SK-N-SH treated with all-trans-retinoic acid at 6 μM for 48 hours (cell line): ENCODE measurements at regions not wholly inside any gene's neighbourhood (a gene's known extent, or its start where the extent isn't known, plus 50 kb on each side); places are given as distances from the start of the nearest gene placed in this dataset.

Experiments
- ATAC-seq: fragments of 200-7000 bp; cut with Tn5 transposase; 3 replicates; pipeline ENCODE4 v1.9.1; 2020; ENCODE audit warnings: mild to moderate bottlenecking, moderate library complexity
- ARNTL ChIP-seq: fragments of 450-650 bp; formaldehyde crosslinking; IDR thresholded peaks from 2 replicates; pipeline ENCODE4 v1.5.0; 2020; ENCODE audit warnings: low read depth, mild to moderate bottlenecking, moderate library complexity, borderline replicate concordance
- BACH2 ChIP-seq: fragments of 250-450 bp; sonication (Bioruptor Pico); IDR thresholded peaks from 2 replicates; pipeline ENCODE4 v1.9.0; 2021; ENCODE audit warnings: mild to moderate bottlenecking, borderline replicate concordance
- CREB5 ChIP-seq: fragments of 250-450 bp; sonication (Bioruptor Pico); IDR thresholded peaks from 2 replicates; pipeline ENCODE4 v1.5.1; 2020; ENCODE audit warnings: low read depth, mild to moderate bottlenecking, moderate library complexity
- CSDC2 ChIP-seq: fragments of 250-450 bp; sonication (Bioruptor Pico); IDR thresholded peaks from 2 replicates; pipeline ENCODE4 v1.5.0; 2020; ENCODE audit warnings: mild to moderate bottlenecking, moderate library complexity
- CSRNP3 ChIP-seq: fragments of 250-450 bp; sonication (Bioruptor Pico); IDR thresholded peaks from 2 replicates; pipeline ENCODE4 v1.5.1; 2021; ENCODE audit warnings: mild to moderate bottlenecking, moderate library complexity
- ESRRG ChIP-seq: fragments of 250-450 bp; sonication (Bioruptor Pico); IDR thresholded peaks from 2 replicates; pipeline ENCODE4 v1.6.1; 2021; ENCODE audit warnings: mild to moderate bottlenecking
- GLIS3 ChIP-seq: fragments of 250-450 bp; sonication (Bioruptor Pico); IDR thresholded peaks from 2 replicates; pipeline ENCODE4 v1.5.0; 2020; ENCODE audit warnings: mild to moderate bottlenecking, moderate library complexity
- ISL1 ChIP-seq: fragments of 250-450 bp; sonication (Bioruptor Pico); IDR thresholded peaks from 2 replicates; pipeline ENCODE4 v2.1.2; 2022; ENCODE audit warnings: mild to moderate bottlenecking, moderate library complexity
- OSR1 ChIP-seq: fragments of 250-450 bp; sonication (Bioruptor Pico); IDR thresholded peaks from 2 replicates; pipeline ENCODE4 v1.8.0; 2022; ENCODE audit warnings: moderate library complexity, mild to moderate bottlenecking, inconsistent platforms
- PPARA ChIP-seq: fragments of 250-450 bp; sonication (Bioruptor Pico); IDR thresholded peaks from 2 replicates; pipeline ENCODE4 v1.5.0; 2020; ENCODE audit warnings: mild to moderate bottlenecking, borderline replicate concordance
- RARB ChIP-seq: fragments of 250-450 bp; sonication (Bioruptor Pico); IDR thresholded peaks from 2 replicates; pipeline ENCODE4 v1.8.0; 2021; ENCODE audit warnings: mild to moderate bottlenecking, moderate library complexity
- SNAI2 ChIP-seq: fragments of 250-450 bp; sonication (Bioruptor Pico); IDR thresholded peaks from 2 replicates; pipeline ENCODE4 v1.5.0; 2020; ENCODE audit warnings: mild to moderate bottlenecking, moderate library complexity
- TCF4 ChIP-seq: fragments of 250-450 bp; sonication (Bioruptor Pico); IDR thresholded peaks from 2 replicates; pipeline ENCODE4 v1.8.0; 2021; ENCODE audit warnings: mild to moderate bottlenecking, moderate library complexity, borderline replicate concordance
- TOX ChIP-seq: fragments of 250-450 bp; sonication (Bioruptor Pico); IDR thresholded peaks from 2 replicates; pipeline ENCODE4 v1.8.0; 2021; ENCODE audit warnings: mild to moderate bottlenecking, moderate library complexity, borderline replicate concordance
- TSHZ2 ChIP-seq: fragments of 250-450 bp; sonication (Bioruptor Pico); IDR thresholded peaks from 2 replicates; pipeline ENCODE4 v1.5.0; 2020; ENCODE audit warnings: mild to moderate bottlenecking, moderate library complexity
- ZC3H10 ChIP-seq: fragments of 250-450 bp; sonication (Bioruptor Pico); IDR thresholded peaks from 2 replicates; pipeline ENCODE4 v1.5.1; 2021; ENCODE audit warnings: mild to moderate bottlenecking, moderate library complexity
- ZFP3 ChIP-seq: fragments of 250-450 bp; sonication (Bioruptor Pico); IDR thresholded peaks from 2 replicates; pipeline ENCODE4 v1.5.0; 2020; ENCODE audit warnings: mild to moderate bottlenecking, moderate library complexity
- ZFP30 ChIP-seq: fragments of 450-650 bp; formaldehyde crosslinking; IDR thresholded peaks from 2 replicates; pipeline ENCODE4 v1.5.0; 2022; ENCODE audit warnings: mild to moderate bottlenecking, moderate library complexity
- ZNF565 ChIP-seq: fragments of 450-650 bp; formaldehyde crosslinking; conservative IDR thresholded peaks from 2 replicates; pipeline ENCODE4 v1.5.0; 2020; ENCODE audit warnings: low read depth, mild to moderate bottlenecking, moderate library complexity
- ZNF70 ChIP-seq: fragments of 450-650 bp; formaldehyde crosslinking; IDR thresholded peaks from 2 replicates; pipeline ENCODE4 v1.5.0; 2020; ENCODE audit warnings: mild to moderate bottlenecking, moderate library complexity
- ZNF8 ChIP-seq: fragments of 450-650 bp; formaldehyde crosslinking; IDR thresholded peaks from 2 replicates; pipeline ENCODE4 v1.5.0; 2020; ENCODE audit warnings: mild to moderate bottlenecking, moderate library complexity
- TF ChIP-seq, protein P1 (sequence below): fragments of 250-450 bp; sonication (Bioruptor Pico); IDR thresholded peaks from 2 replicates; pipeline ENCODE4 v1.8.0; 2021; ENCODE audit warnings: low read depth, mild to moderate bottlenecking, moderate library complexity, borderline replicate concordance
- TF ChIP-seq, protein P2 (sequence below): fragments of 250-450 bp; sonication (Bioruptor Pico); IDR thresholded peaks from 2 replicates; pipeline ENCODE4 v1.8.0; 2020; ENCODE audit warnings: mild to moderate bottlenecking, moderate library complexity, borderline replicate concordance

- TF ChIP-seq ZFP3 (CRISPR knock-in tag) (no peak), ZC3H10 (CRISPR knock-in tag) (no peak), ZNF565 (CRISPR knock-in tag) (no peak), PPARA (CRISPR knock-in tag) (no peak), CSRNP3 (CRISPR knock-in tag) (no peak), RARB (no peak), CREB5 (CRISPR knock-in tag) (no peak), ZNF70 (CRISPR knock-in tag) (no peak), OSR1 (no peak), CSDC2 (no peak), ISL1 (CRISPR knock-in tag) (no peak), GLIS3 (no peak), ZNF8 (CRISPR knock-in tag) (no peak), ESRRG (CRISPR knock-in tag) (no peak)
- TF ChIP-seq, protein P1, sequence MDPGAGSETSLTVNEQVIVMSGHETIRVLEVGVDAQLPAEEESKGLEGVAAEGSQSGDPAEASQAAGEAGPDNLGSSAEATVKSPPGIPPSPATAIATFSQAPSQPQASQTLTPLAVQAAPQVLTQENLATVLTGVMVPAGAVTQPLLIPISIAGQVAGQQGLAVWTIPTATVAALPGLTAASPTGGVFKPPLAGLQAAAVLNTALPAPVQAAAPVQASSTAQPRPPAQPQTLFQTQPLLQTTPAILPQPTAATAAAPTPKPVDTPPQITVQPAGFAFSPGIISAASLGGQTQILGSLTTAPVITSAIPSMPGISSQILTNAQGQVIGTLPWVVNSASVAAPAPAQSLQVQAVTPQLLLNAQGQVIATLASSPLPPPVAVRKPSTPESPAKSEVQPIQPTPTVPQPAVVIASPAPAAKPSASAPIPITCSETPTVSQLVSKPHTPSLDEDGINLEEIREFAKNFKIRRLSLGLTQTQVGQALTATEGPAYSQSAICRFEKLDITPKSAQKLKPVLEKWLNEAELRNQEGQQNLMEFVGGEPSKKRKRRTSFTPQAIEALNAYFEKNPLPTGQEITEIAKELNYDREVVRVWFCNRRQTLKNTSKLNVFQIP: no peak
- ATAC-seq: no peak
These were observed 147.4 kb downstream of the CYP26A1 start for GRCh38 chr10:93221171-93221496.

GRCh38 chr10:93221521-93221920 lies 147.8 kb downstream of the CYP26A1 start:
- no peak for TF ChIP-seq ISL1 (CRISPR knock-in tag)
- no peak for TF ChIP-seq CSDC2
- no peak for TF ChIP-seq ZFP30 (CRISPR knock-in tag)
- no peak for TF ChIP-seq SNAI2
- no peak for TF ChIP-seq ARNTL (CRISPR knock-in tag)
- TF ChIP-seq ZC3H10 (CRISPR knock-in tag): no peak
- no peak for TF ChIP-seq TCF4 (CRISPR knock-in tag)
- TF ChIP-seq, protein P1: no peak
- TF ChIP-seq TOX (CRISPR knock-in tag): no peak
- ATAC-seq: no peak

DNA sequence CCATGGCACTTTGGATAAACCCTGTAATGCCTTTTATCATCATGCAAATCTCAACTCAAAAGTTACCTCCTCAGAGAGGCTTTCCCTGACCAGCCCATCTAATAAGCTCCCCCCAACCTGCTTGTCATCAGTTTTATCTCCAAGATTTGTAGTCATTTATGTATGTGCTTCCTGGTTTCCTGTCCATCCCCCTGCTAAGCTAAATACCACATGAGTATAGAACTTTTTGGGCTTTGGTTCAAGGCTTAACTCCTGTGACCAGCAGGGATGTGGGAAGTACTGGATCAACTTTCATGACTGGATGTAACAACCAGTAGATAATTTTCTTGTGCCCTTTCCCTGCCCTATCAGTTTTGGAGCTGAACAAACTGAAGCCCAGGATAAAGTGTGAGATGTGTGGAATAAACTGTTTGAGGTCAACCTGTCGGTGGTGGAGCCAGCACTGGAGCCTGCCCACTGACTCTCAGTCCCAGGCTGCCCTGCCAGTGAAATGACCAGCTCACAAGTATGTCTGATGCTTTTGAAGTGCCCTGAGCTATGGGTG lies 148.6 kb downstream of the CYP26A1 start:
- no peak for ATAC-seq
- no peak for TF ChIP-seq CSDC2
- no peak for TF ChIP-seq ISL1 (CRISPR knock-in tag)
- no peak for TF ChIP-seq ZFP3 (CRISPR knock-in tag)
- TF ChIP-seq TSHZ2: no peak
- TF ChIP-seq OSR1: no peak
- TF ChIP-seq ZC3H10 (CRISPR knock-in tag): no peak
- TF ChIP-seq, protein P2, sequence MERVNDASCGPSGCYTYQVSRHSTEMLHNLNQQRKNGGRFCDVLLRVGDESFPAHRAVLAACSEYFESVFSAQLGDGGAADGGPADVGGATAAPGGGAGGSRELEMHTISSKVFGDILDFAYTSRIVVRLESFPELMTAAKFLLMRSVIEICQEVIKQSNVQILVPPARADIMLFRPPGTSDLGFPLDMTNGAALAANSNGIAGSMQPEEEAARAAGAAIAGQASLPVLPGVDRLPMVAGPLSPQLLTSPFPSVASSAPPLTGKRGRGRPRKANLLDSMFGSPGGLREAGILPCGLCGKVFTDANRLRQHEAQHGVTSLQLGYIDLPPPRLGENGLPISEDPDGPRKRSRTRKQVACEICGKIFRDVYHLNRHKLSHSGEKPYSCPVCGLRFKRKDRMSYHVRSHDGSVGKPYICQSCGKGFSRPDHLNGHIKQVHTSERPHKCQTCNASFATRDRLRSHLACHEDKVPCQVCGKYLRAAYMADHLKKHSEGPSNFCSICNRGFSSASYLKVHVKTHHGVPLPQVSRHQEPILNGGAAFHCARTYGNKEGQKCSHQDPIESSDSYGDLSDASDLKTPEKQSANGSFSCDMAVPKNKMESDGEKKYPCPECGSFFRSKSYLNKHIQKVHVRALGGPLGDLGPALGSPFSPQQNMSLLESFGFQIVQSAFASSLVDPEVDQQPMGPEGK (CRISPR knock-in tag): no peak
- no peak for TF ChIP-seq ESRRG (CRISPR knock-in tag)
- TF ChIP-seq ZFP30 (CRISPR knock-in tag): no peak
- TF ChIP-seq TOX (CRISPR knock-in tag): no peak
- TF ChIP-seq ZNF70 (CRISPR knock-in tag): no peak
- TF ChIP-seq SNAI2: no peak
- TF ChIP-seq BACH2 (CRISPR knock-in tag): no peak
- TF ChIP-seq ZNF8 (CRISPR knock-in tag): no peak
- TF ChIP-seq TCF4 (CRISPR knock-in tag): no peak
- TF ChIP-seq CSRNP3 (CRISPR knock-in tag): no peak
- no peak for TF ChIP-seq ZNF565 (CRISPR knock-in tag)
- no peak for TF ChIP-seq GLIS3
